ENCODE measurements at regions not wholly inside any gene's neighbourhood (a gene's known extent, or its start where the extent isn't known, plus 50 kb on each side); places are given as distances from the start of the nearest gene placed in this dataset.
"Not testable (repeated sequence)": the region's sequence is repeated elsewhere in the genome, so short reads cannot be mapped to it uniquely, and the experiment has no call there.

GRCh38 chr3:53401154-53401553 lies 53.8 kb upstream of the DCP1A start:
- no peaks in the 10 kb centered on the region for H3K4me1 Mint-ChIP-seq
- H3K4me3 Mint-ChIP-seq = no peak overlapping the region
- peaks cover 47% of the 10 kb centered on the region for H3K27me3 Mint-ChIP-seq
- ATAC-seq (no peak), DNase-seq (no peak)
- peaks cover 0 to 7% of the 10 kb centered on the region in 2 donors for H3K9me3 Mint-ChIP-seq
- H3K27ac Mint-ChIP-seq = no peak overlapping the region

GRCh38 chr3:53402326-53402725 lies 55.0 kb upstream of the DCP1A start:
- Mint-ChIP-seq H3K9me3 (peaks cover 0 to 4% of the 10 kb centered on the region in 2 donors), H3K27ac (peak overlapping the region in 1 of 2 donors; percentile 77), H3K27me3 (peaks cover 51% of the 10 kb centered on the region), H3K4me1 (peaks cover 8% of the 10 kb centered on the region), H3K4me3 (no peak overlapping the region)
- ATAC-seq (no peak), DNase-seq (no peak)

- Mint-ChIP-seq H3K27me3 (peaks cover 28% of the 10 kb centered on the region), H3K27ac (peak overlapping the region in 1 of 2 donors; percentile 62), H3K9me3 (peaks cover 5 to 17% of the 10 kb centered on the region in 2 donors), H3K4me1 (peaks cover 13% of the 10 kb centered on the region), H3K4me3 (no peak overlapping the region)
- ATAC-seq (no peak), DNase-seq (no peak)
Measured at GRCh38 chr3:53411371-53411770, 64.0 kb upstream of the DCP1A start.

- Mint-ChIP-seq H3K4me3 (no peak overlapping the region), H3K27me3 (peaks cover 19% of the 10 kb centered on the region), H3K27ac (no peak overlapping the region), H3K4me1 (no peaks in the 10 kb centered on the region), H3K9me3 (peaks cover 5 to 17% of the 10 kb centered on the region in 2 donors)
- DNase-seq (no peak), ATAC-seq (no peak)
Measured at GRCh38 chr3:53412953-53413352, 65.6 kb upstream of the DCP1A start.

- peaks cover 5 to 17% of the 10 kb centered on the region in 2 donors for H3K9me3 Mint-ChIP-seq
- no peak for DNase-seq
Measured at GRCh38 chr3:53416530-53416929, 69.2 kb upstream of the DCP1A start.

GRCh38 chr3:53420831-53421230 lies 73.5 kb upstream of the DCP1A start:
- Mint-ChIP-seq H3K9me3 (no peaks in the 10 kb centered on the region), H3K4me3 (no peak overlapping the region)
- ATAC-seq = no peak

More at GRCh38 chr3:53416530-53416929, 69.2 kb upstream of the DCP1A start:
- peaks cover 4% of the 10 kb centered on the region for H3K27me3 Mint-ChIP-seq
- no peaks in the 10 kb centered on the region for H3K4me1 Mint-ChIP-seq
- ATAC-seq = no peak
- no peak overlapping the region for H3K4me3 Mint-ChIP-seq
- H3K27ac Mint-ChIP-seq = peak overlapping the region in 1 of 2 donors; percentile 75

GRCh38 chr3:53422954-53423698 lies 71.3 kb upstream of the CACNA1D start:
- Mint-ChIP-seq H3K27me3 (peaks cover 8% of the 10 kb centered on the region), H3K9me3 (no peaks in the 10 kb centered on the region), H3K4me1 (no peaks in the 10 kb centered on the region), H3K27ac (no peak overlapping the region), H3K4me3 (no peak overlapping the region)
- ATAC-seq (no peak), DNase-seq (no peak)

More at GRCh38 chr3:53420831-53421230, 73.5 kb upstream of the DCP1A start:
- DNase-seq = no peak
- H3K4me1 Mint-ChIP-seq = no peaks in the 10 kb centered on the region
- H3K27me3 Mint-ChIP-seq = peaks cover 8% of the 10 kb centered on the region
- no peak overlapping the region for H3K27ac Mint-ChIP-seq

GRCh38 chr3:53425936-53426335 lies 68.5 kb upstream of the CACNA1D start:
- Mint-ChIP-seq H3K4me3 (no peak overlapping the region), H3K27me3 (peaks cover 30% of the 10 kb centered on the region), H3K27ac (no peak overlapping the region), H3K4me1 (no peaks in the 10 kb centered on the region), H3K9me3 (no peaks in the 10 kb centered on the region)
- ATAC-seq = no peak
- no peak for DNase-seq

- ATAC-seq = no peak
- H3K27ac Mint-ChIP-seq = no peak overlapping the region
- DNase-seq = no peak
- H3K4me3 Mint-ChIP-seq = no peak overlapping the region
- H3K27me3 Mint-ChIP-seq = peaks cover 25% of the 10 kb centered on the region
- H3K4me1 Mint-ChIP-seq = no peaks in the 10 kb centered on the region
- no peaks in the 10 kb centered on the region for H3K9me3 Mint-ChIP-seq
Measured at GRCh38 chr3:53426918-53427317, 67.5 kb upstream of the CACNA1D start.

- DNase-seq = no peak
- Mint-ChIP-seq H3K4me3 (no peak overlapping the region), H3K27ac (no peak overlapping the region), H3K9me3 (no peaks in the 10 kb centered on the region), H3K27me3 (peaks cover 20% of the 10 kb centered on the region), H3K4me1 (no peaks in the 10 kb centered on the region)
- ATAC-seq = no peak
Measured at GRCh38 chr3:53436828-53437227, 57.6 kb upstream of the CACNA1D start.

GRCh38 chr3:53442863-53443262 lies 51.5 kb upstream of the CACNA1D start:
- not testable (repeated sequence) for ATAC-seq, H3K4me3 Mint-ChIP-seq, H3K4me1 Mint-ChIP-seq, DNase-seq, H3K27ac Mint-ChIP-seq, H3K9me3 Mint-ChIP-seq
- H3K27me3 Mint-ChIP-seq = peaks cover 46% of the 10 kb centered on the region

Measured in stimulated activated naive CD8-positive, alpha-beta T cell treated with anti-CD3 and anti-CD28 coated beads, Interleukin-15, amount 100 ng/mL, for 72 hours (primary cell).